ENCODE measurements at regions not wholly inside any gene's neighbourhood (a gene's known extent, or its start where the extent isn't known, plus 50 kb on each side); places are given as distances from the start of the nearest gene placed in this dataset.

DNA sequence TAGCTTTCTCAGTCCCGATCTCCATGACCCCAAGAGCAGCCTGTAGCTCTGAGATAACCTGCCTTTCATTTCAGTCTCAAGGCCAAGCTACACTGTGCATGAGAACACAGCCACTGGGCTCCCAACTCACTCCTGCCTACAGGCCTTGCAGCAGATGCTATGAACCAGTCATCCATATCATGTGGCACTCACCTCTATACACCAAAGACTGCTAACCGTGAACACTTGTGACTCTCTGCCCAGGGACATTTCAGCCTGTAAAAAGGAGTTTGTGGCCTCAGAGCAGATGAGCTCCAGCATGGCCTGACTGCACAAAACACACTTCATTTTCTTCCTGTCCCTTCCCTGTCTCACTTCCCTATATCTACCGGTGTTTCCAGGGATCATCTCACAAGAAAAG is 56.9 kb upstream of the NPY start:
- DNase-seq (ENCODE audit: low read depth, low spot score): no peak
- ATAC-seq: no peak
- no peaks in the 10 kb centered on the region for H3K79me2 ChIP-seq (ENCODE audit: insufficient read depth, low read length)
- no peak overlapping the region for H2AFZ ChIP-seq (ENCODE audit: low read depth, low read length, poor library complexity, severe bottlenecking)
- H3K9me3 ChIP-seq (ENCODE audit: control insufficient read depth in 1 of 2, insufficient read depth in 1 of 2, low read depth in 1 of 2, low read length in 2 of 2): no peaks in the 10 kb centered on the region
- H3K27ac ChIP-seq (ENCODE audit: low read depth, low read length): no peak overlapping the region
- ChIA-PET CTCF (no interaction called here), RAD21 (ENCODE audit: low non-redundant PET in 1 of 2, low total read pairs in 2 of 2, uncharacterized antibody in 2 of 2, unreplicated experiment in 2 of 2) (no interaction called here), POLR2A (no interaction called here)
- TF ChIP-seq JUND (IDR thresholded peaks at IDR 0.05) (no peak), CBX3 (IDR thresholded peaks at IDR 0.05; ENCODE audit: low read depth) (no peak), EGR1 (IDR thresholded peaks at IDR 0.05; ENCODE audit: low read depth) (no peak), ELF1 (IDR thresholded peaks at IDR 0.05; ENCODE audit: borderline replicate concordance, low read depth) (no peak), EZH2 (IDR thresholded peaks at IDR 0.05) (no peak), ZNF274 (IDR thresholded peaks at IDR 0.05; ENCODE audit: low read depth, low read length) (no peak), YY1 (IDR thresholded peaks at IDR 0.05; ENCODE audit: extremely low read depth, insufficient replicate concordance, low read depth, low read length) (no peak), CEBPB (IDR thresholded peaks at IDR 0.05; ENCODE audit: low read depth) (no peak), POLR2AphosphoS5 (IDR thresholded peaks at IDR 0.05; ENCODE audit: low read depth, low read length) (no peak), FOSL1 (IDR thresholded peaks at IDR 0.05; ENCODE audit: low read depth) (no peak), EZH2phosphoT487 (IDR thresholded peaks at IDR 0.05; ENCODE audit: borderline replicate concordance) (no peak), ATF3 (IDR thresholded peaks at IDR 0.05) (no peak), TCF7L2 (IDR thresholded peaks at IDR 0.05; ENCODE audit: borderline replicate concordance, extremely low read depth, insufficient read depth, insufficient read length) (no peak), SIN3A (IDR thresholded peaks at IDR 0.05; ENCODE audit: low read depth) (no peak)
- TF ChIP-seq, protein P1, sequence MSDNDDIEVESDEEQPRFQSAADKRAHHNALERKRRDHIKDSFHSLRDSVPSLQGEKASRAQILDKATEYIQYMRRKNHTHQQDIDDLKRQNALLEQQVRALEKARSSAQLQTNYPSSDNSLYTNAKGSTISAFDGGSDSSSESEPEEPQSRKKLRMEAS (IDR thresholded peaks at IDR 0.05): no peak
- TF ChIP-seq, protein P2, sequence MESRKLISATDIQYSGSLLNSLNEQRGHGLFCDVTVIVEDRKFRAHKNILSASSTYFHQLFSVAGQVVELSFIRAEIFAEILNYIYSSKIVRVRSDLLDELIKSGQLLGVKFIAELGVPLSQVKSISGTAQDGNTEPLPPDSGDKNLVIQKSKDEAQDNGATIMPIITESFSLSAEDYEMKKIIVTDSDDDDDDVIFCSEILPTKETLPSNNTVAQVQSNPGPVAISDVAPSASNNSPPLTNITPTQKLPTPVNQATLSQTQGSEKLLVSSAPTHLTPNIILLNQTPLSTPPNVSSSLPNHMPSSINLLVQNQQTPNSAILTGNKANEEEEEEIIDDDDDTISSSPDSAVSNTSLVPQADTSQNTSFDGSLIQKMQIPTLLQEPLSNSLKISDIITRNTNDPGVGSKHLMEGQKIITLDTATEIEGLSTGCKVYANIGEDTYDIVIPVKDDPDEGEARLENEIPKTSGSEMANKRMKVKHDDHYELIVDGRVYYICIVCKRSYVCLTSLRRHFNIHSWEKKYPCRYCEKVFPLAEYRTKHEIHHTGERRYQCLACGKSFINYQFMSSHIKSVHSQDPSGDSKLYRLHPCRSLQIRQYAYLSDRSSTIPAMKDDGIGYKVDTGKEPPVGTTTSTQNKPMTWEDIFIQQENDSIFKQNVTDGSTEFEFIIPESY (IDR thresholded peaks at IDR 0.05; ENCODE audit: extremely low read depth, insufficient replicate concordance, low read length): no peak
- no peaks in the 10 kb centered on the region for H3K9me2 ChIP-seq (ENCODE audit: insufficient read depth)
- no peaks in the 10 kb centered on the region for H3K36me3 ChIP-seq (ENCODE audit: control insufficient read depth in 1 of 2, insufficient read depth in 2 of 2, low read length in 2 of 2)
- H4K20me1 ChIP-seq (ENCODE audit: insufficient read depth): no peaks in the 10 kb centered on the region
- no peaks in the 10 kb centered on the region; the same call in 1 of the 2 replicates for H3K27me3 ChIP-seq (ENCODE audit: insufficient read depth, low read length)
- no peak overlapping the region for H3K9ac ChIP-seq (ENCODE audit: low read length)
- BruUV-seq (replicated peaks): no TSS peak
- intact Hi-C loops (cut with micrococcal nuclease): no loop called here
- H3K4me3 ChIP-seq (replicated peaks in 1 of 2; ENCODE audit: low read depth in 1 of 2, low read length in 2 of 2): no peak overlapping the region
- no peak overlapping the region for H3K4me2 ChIP-seq (ENCODE audit: low read length)
- no peaks in the 10 kb centered on the region for H3K4me1 ChIP-seq (ENCODE audit: control insufficient read depth in 1 of 2, insufficient read depth in 2 of 2, low read length in 2 of 2)
